Pulmonary artery endothelial cell (primary cell): ENCODE measurements at regions not wholly inside any gene's neighbourhood (a gene's known extent, or its start where the extent isn't known, plus 50 kb on each side); places are given as distances from the start of the nearest gene placed in this dataset.

ENCODE experiments used
- DNase-seq: peaks from one replicate; pipeline ENCODE4 v3.0.0-alpha.2; 2011; ENCODE audit warnings: low read depth, low spot score

- no peak for DNase-seq
Observed at GRCh38 chrX:39818750-39819149, 279.0 kb downstream of the BCOR start.

GRCh38 chrX:39819921-39820849 is 277.6 kb downstream of the BCOR start:
- DNase-seq = no peak

GRCh38 chrX:39820938-39821708 is 276.6 kb downstream of the BCOR start:
- DNase-seq = no peak

GRCh38 chrX:39821709-39822095 is 276.1 kb downstream of the BCOR start:
- no peak for DNase-seq

GRCh38 chrX:39822133-39822748 is 275.5 kb downstream of the BCOR start:
- DNase-seq = no peak

GRCh38 chrX:39823424-39823823 is 274.3 kb downstream of the BCOR start:
- no peak for DNase-seq

GRCh38 chrX:39823854-39824253 is 273.9 kb downstream of the BCOR start:
- DNase-seq = no peak

GRCh38 chrX:39826813-39827543 is 270.8 kb downstream of the BCOR start:
- no peak for DNase-seq

GRCh38 chrX:39827951-39828350 is 269.8 kb downstream of the BCOR start:
- DNase-seq = no peak

GRCh38 chrX:39828971-39829370 is 268.8 kb downstream of the BCOR start:
- no peak for DNase-seq

GRCh38 chrX:39829965-39830364 is 267.8 kb downstream of the BCOR start:
- no peak for DNase-seq

GRCh38 chrX:39830414-39830813 is 267.3 kb downstream of the BCOR start:
- no peak for DNase-seq

GRCh38 chrX:39832211-39832610 is 265.5 kb downstream of the BCOR start:
- DNase-seq = no peak

GRCh38 chrX:39834600-39834999 is 263.2 kb downstream of the BCOR start:
- DNase-seq = no peak

- DNase-seq = no peak
Observed at GRCh38 chrX:39835241-39835640, 262.5 kb downstream of the BCOR start.

GRCh38 chrX:39835776-39836175 is 262.0 kb downstream of the BCOR start:
- no peak for DNase-seq

- no peak for DNase-seq
Observed at GRCh38 chrX:39836802-39837420, 260.8 kb downstream of the BCOR start.

- DNase-seq = no peak
Observed at GRCh38 chrX:39837688-39838087, 260.1 kb downstream of the BCOR start.

GRCh38 chrX:39839371-39839770 is 258.4 kb downstream of the BCOR start:
- DNase-seq = no peak

GRCh38 chrX:39840133-39840532 is 257.6 kb downstream of the BCOR start:
- no peak for DNase-seq

GRCh38 chrX:39840581-39841093 is 257.1 kb downstream of the BCOR start:
- DNase-seq = no peak
